ENCODE measurements at regions not wholly inside any gene's neighbourhood (a gene's known extent, or its start where the extent isn't known, plus 50 kb on each side); places are given as distances from the start of the nearest gene placed in this dataset.
"Not testable (repeated sequence)": the region's sequence is repeated elsewhere in the genome, so short reads cannot be mapped to it uniquely, and the experiment has no call there.

- no peak for DNase-seq
- Histone ChIP-seq H2AFZ (no peak overlapping the region), H3F3A (ENCODE audit: insufficient read depth, low read depth) (no peaks in the 10 kb centered on the region), H3K4me1 (replicated peaks; ENCODE audit: insufficient read depth) (no peaks in the 10 kb centered on the region), H3K4me3 (no peak overlapping the region), H3K36me3 (ENCODE audit: low read depth) (no peaks in the 10 kb centered on the region), H3K9me2 (ENCODE audit: insufficient read depth) (no peaks in the 10 kb centered on the region), H4K20me1 (ENCODE audit: insufficient read depth) (no peaks in the 10 kb centered on the region), H3K79me2 (ENCODE audit: low read depth) (no peaks in the 10 kb centered on the region), H3K27ac (no peak overlapping the region), H3K27me3 (ENCODE audit: insufficient read depth, low read depth) (no peaks in the 10 kb centered on the region), H3K9me3 (ENCODE audit: insufficient read depth, low read depth) (no peaks in the 10 kb centered on the region), H3K4me2 (no peak overlapping the region)
- no peak for TF ChIP-seq EZH2 (IDR thresholded peaks at IDR 0.05; ENCODE audit: low read depth)
- no TSS peak for BruUV-seq (replicated peaks)
- POLR2A ChIA-PET (ENCODE audit: unreplicated experiment), result no interaction called here
- intact Hi-C loops (cut with micrococcal nuclease; ENCODE audit: unreplicated experiment), result no loop called here
- CTCF ChIA-PET, result no interaction called here
These were observed 533.9 kb upstream of the GRID2 start for GRCh38 chr4:91769912-91770311.

DNA sequence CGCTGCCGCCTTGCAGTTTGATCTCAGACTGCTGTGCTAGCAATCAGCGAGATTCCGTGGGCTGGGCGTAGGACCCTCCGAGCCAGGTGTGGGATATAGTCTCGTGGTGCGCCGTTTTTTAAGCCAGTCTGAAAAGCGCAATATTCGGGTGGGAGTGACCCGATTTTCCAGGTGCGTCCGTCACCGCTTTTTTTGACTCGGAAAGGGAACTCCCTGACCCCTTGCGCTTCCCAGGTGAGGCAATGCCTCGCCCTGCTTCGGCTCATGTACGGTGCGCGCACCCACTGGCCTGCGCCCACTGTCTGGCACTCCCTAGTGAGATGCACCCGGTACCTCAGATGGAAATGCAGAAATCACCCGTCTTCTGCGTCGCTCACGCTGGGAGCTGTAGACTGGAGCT, 512.1 kb upstream of the GRID2 start:
- H3F3A ChIP-seq (ENCODE audit: insufficient read depth, low read depth); POLR2A ChIA-PET (ENCODE audit: unreplicated experiment); H3K4me1 ChIP-seq (replicated peaks; ENCODE audit: insufficient read depth); H3K79me2 ChIP-seq (ENCODE audit: low read depth); H2AFZ ChIP-seq; H3K27ac ChIP-seq; intact Hi-C loops (cut with micrococcal nuclease; ENCODE audit: unreplicated experiment); H3K36me3 ChIP-seq (ENCODE audit: low read depth); H3K9me2 ChIP-seq (ENCODE audit: insufficient read depth); H4K20me1 ChIP-seq (ENCODE audit: insufficient read depth); BruUV-seq (replicated peaks); H3K27me3 ChIP-seq (ENCODE audit: insufficient read depth, low read depth); CTCF ChIA-PET; H3K9me3 ChIP-seq (ENCODE audit: insufficient read depth, low read depth): not testable (repeated sequence)
- Histone ChIP-seq H3K4me2 (peak overlapping the region; percentile 60), H3K4me3 (peak overlapping the region; percentile 48)
- peak in 1 of 2 experiments; percentile 32 for DNase-seq

- DNase-seq, result no peak
- no peak overlapping the region for H3K27ac ChIP-seq
- POLR2A ChIA-PET (ENCODE audit: unreplicated experiment), result no interaction called here
- no peaks in the 10 kb centered on the region for H3K4me1 ChIP-seq (replicated peaks; ENCODE audit: insufficient read depth)
- no peaks in the 10 kb centered on the region for H3K79me2 ChIP-seq (ENCODE audit: low read depth)
- no peak for TF ChIP-seq CTCF (conservative IDR thresholded peaks at IDR 0.05)
- no peak for TF ChIP-seq EZH2 (IDR thresholded peaks at IDR 0.05; ENCODE audit: low read depth)
- no peaks in the 10 kb centered on the region for H3K36me3 ChIP-seq (ENCODE audit: low read depth)
- H3K27me3 ChIP-seq (ENCODE audit: insufficient read depth, low read depth), result no peaks in the 10 kb centered on the region
- no peak overlapping the region for H3K4me3 ChIP-seq
- CTCF ChIA-PET, result no interaction called here
- H2AFZ ChIP-seq, result no peak overlapping the region
- no peak overlapping the region for H3K4me2 ChIP-seq
- no TSS peak for BruUV-seq (replicated peaks)
- no peaks in the 10 kb centered on the region for H4K20me1 ChIP-seq (ENCODE audit: insufficient read depth)
- H3K9me2 ChIP-seq (ENCODE audit: insufficient read depth), result no peaks in the 10 kb centered on the region
- intact Hi-C loops (cut with micrococcal nuclease; ENCODE audit: unreplicated experiment), result no loop called here
- H3F3A ChIP-seq (ENCODE audit: insufficient read depth, low read depth), result no peaks in the 10 kb centered on the region
- H3K9me3 ChIP-seq (ENCODE audit: insufficient read depth, low read depth), result no peaks in the 10 kb centered on the region
These were observed 507.8 kb upstream of the GRID2 start for GRCh38 chr4:91795947-91796346.

- H3K4me1 ChIP-seq (replicated peaks; ENCODE audit: insufficient read depth), result no peaks in the 10 kb centered on the region
- no peaks in the 10 kb centered on the region for H3K27me3 ChIP-seq (ENCODE audit: insufficient read depth, low read depth)
- H3K4me2 ChIP-seq, result no peak overlapping the region
- no peaks in the 10 kb centered on the region for H3K9me3 ChIP-seq (ENCODE audit: insufficient read depth, low read depth)
- no peaks in the 10 kb centered on the region for H3F3A ChIP-seq (ENCODE audit: insufficient read depth, low read depth)
- H4K20me1 ChIP-seq (ENCODE audit: insufficient read depth), result no peaks in the 10 kb centered on the region
- no peaks in the 10 kb centered on the region for H3K79me2 ChIP-seq (ENCODE audit: low read depth)
- no peaks in the 10 kb centered on the region for H3K9me2 ChIP-seq (ENCODE audit: insufficient read depth)
- ChIA-PET CTCF (no interaction called here), POLR2A (ENCODE audit: unreplicated experiment) (no interaction called here)
- H3K36me3 ChIP-seq (ENCODE audit: low read depth), result no peaks in the 10 kb centered on the region
- H3K27ac ChIP-seq, result no peak overlapping the region
- no peak for TF ChIP-seq EZH2 (IDR thresholded peaks at IDR 0.05; ENCODE audit: low read depth)
- TF ChIP-seq CTCF (conservative IDR thresholded peaks at IDR 0.05), result no peak
- intact Hi-C loops (cut with micrococcal nuclease; ENCODE audit: unreplicated experiment), result no loop called here
- no peak overlapping the region for H3K4me3 ChIP-seq
- no TSS peak for BruUV-seq (replicated peaks)
- no peak overlapping the region for H2AFZ ChIP-seq
- no peak for DNase-seq
These were observed 491.4 kb upstream of the GRID2 start for GRCh38 chr4:91812319-91812718.

Measured in PC-9 (cell line).